GM12878 (cell line): ENCODE measurements at regions not wholly inside any gene's neighbourhood (a gene's known extent, or its start where the extent isn't known, plus 50 kb on each side); places are given as distances from the start of the nearest gene placed in this dataset.
"Not testable (repeated sequence)": the region's sequence is repeated elsewhere in the genome, so short reads cannot be mapped to it uniquely, and the experiment has no call there.

Experiments used
- ATAC-seq: fragments of 200-7000 bp; cut with Tn5 transposase; 3 replicates; pipeline ENCODE4 v1.9.1; 2020; ENCODE audit warnings: mild to moderate bottlenecking, moderate library complexity
- BruUV-seq: library from RNA; stranded (reverse); fragments of 400-500 nt; replicated peaks from 2 replicates; lab custom pipeline; 2021; lab: Mats Ljungman, UMichigan
- CTCF ChIA-PET: fragments of 300-600 bp; sonication (Branson Sonifier 250); formaldehyde crosslinking; extraction: SDS; loops from one replicate; lab custom pipeline; 2021; ENCODE audit warnings: inconsistent platforms; lab: Yijun Ruan, JAX
- POLR2A ChIA-PET: fragments of 350-600 bp; formaldehyde crosslinking; extraction: SDS; loops from one replicate; lab custom pipeline; 2021; ENCODE audit warnings: inconsistent platforms; lab: Charles Lee
- RAD21 ChIA-PET: fragments of 300-600 bp; sonication (Branson Sonifier 250); formaldehyde crosslinking; loops from one replicate; lab custom pipeline; 2023; ENCODE audit warnings: antibody characterized with exemption; ENCODE audit not compliant: unreplicated experiment; lab: Charles Lee
- SMC1A ChIA-PET: fragments of 300-600 bp; sonication (Branson Sonifier 250); formaldehyde crosslinking; loops from one replicate; lab custom pipeline; 2023; ENCODE audit not compliant: unreplicated experiment, uncharacterized antibody; lab: Charles Lee
- DNase-seq: peaks from one replicate; pipeline ENCODE4 v3.0.0-alpha.2; 2011; ENCODE audit warnings: low read depth, low spot score
- FAIRE-seq: peaks from 3 replicates; lab custom pipeline; 2011; peaks lifted over from hg19 to GRCh38; lab: Jason Lieb, UNC
- H2AFZ ChIP-seq: 2 replicates; pipeline ENCODE4 v1.6.0; 2011; ENCODE audit warnings: low read depth, low read length, control low read depth; ENCODE audit not compliant: control insufficient read depth
- H3K27ac ChIP-seq: 2 replicates; pipeline ENCODE4 v1.5.1; 2011; ENCODE audit warnings: control low read depth; ENCODE audit not compliant: control insufficient read depth, insufficient read depth
- H3K27me3 ChIP-seq, 2 experiments: replicated peaks in 1 of 2; 2 replicates each; pipeline versions ENCODE4 v1.6.0 to v1.6.1; 2011; ENCODE audit warnings: low read length in 1 of 2; ENCODE audit not compliant: control insufficient read depth in 2 of 2, insufficient read depth in 2 of 2
- H3K36me3 ChIP-seq, 2 experiments: 2 replicates each; pipeline ENCODE4 v1.5.1; 2011; ENCODE audit warnings: low read length in 1 of 2; ENCODE audit not compliant: control insufficient read depth in 2 of 2, insufficient read depth in 2 of 2
- H3K4me1 ChIP-seq: 2 replicates; pipeline ENCODE4 v1.6.1; 2011; ENCODE audit warnings: mild to moderate bottlenecking, low read length, moderate library complexity, mixed read lengths; ENCODE audit not compliant: control insufficient read depth, insufficient read depth
- H3K4me2 ChIP-seq: 2 replicates; pipeline ENCODE4 v1.6.0; 2011; ENCODE audit warnings: control low read depth; ENCODE audit not compliant: control insufficient read depth, insufficient read depth
- H3K4me3 ChIP-seq: fragments of 200-600 bp; sonication (generic); 2 replicates; pipeline ENCODE4 v1.5.1; 2016
- H3K79me2 ChIP-seq: 2 replicates; pipeline ENCODE4 v1.6.0; 2011; ENCODE audit warnings: low read length; ENCODE audit not compliant: control insufficient read depth, insufficient read depth
- H3K9ac ChIP-seq: 2 replicates; pipeline ENCODE4 v1.8.0; 2011; ENCODE audit warnings: low read length, control low read depth, mixed read lengths; ENCODE audit not compliant: control insufficient read depth, insufficient read depth
- H3K9me3 ChIP-seq: replicated peaks from 3 replicates; pipeline ENCODE4 v1.5.1; 2011; ENCODE audit warnings: mild to moderate bottlenecking, low read length; ENCODE audit not compliant: control insufficient read depth, insufficient read depth
- H4K20me1 ChIP-seq: 2 replicates; pipeline ENCODE4 v1.6.0; 2011; ENCODE audit not compliant: control insufficient read depth, insufficient read depth
- WGBS: methylation state at CpG from one replicate; pipeline ENCODE4 v1.1.6; 2016; ENCODE audit warnings: low lambda C conversion rate; ENCODE audit not compliant: insufficient replicate concordance, insufficient coverage; ENCODE audit errors: missing lambda C conversion rate; 5-methylcytosine and 5-hydroxymethylcytosine counted together
- in situ Hi-C: fragments of 300-500 bp; cut with MboI; formaldehyde crosslinking; loops from 9 replicates; pipeline ENCODE4 v1.14.3; 2018; ENCODE audit warnings: mixed read lengths
- intact Hi-C: fragments of 100-400 bp; cut with micrococcal nuclease; formaldehyde crosslinking; loops from one replicate; pipeline ENCODE4 v1.14.2; 2022; ENCODE audit not compliant: unreplicated experiment

DNA sequence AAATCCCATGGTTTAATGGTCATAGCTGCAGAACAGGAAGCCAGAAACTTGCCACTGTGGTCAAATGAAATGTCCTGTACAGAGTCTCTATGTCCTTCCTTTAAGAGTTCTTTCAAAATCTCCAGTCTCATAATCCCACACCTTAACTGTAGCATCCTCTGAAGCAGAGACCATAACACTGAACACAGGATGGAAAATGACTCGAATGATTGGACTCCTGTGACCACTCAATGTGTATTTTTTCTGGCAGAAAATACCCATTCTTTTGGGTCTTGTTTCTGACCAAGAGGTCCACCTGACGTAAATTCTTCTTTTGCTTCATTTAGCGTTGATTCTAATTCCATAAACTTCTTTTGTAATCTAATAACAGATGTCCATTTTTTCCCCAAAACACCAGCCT lies 181.4 kb upstream of the PLGLB2 start:
- SMC1A ChIA-PET, RAD21 ChIA-PET, POLR2A ChIA-PET, H3K4me3 ChIP-seq, H3K27me3 ChIP-seq, BruUV-seq, H3K9ac ChIP-seq, H3K79me2 ChIP-seq, ATAC-seq, H3K9me3 ChIP-seq, H4K20me1 ChIP-seq, H3K36me3 ChIP-seq, CTCF ChIA-PET, H3K4me2 ChIP-seq, DNase-seq, H3K27ac ChIP-seq, FAIRE-seq, H3K4me1 ChIP-seq, in situ Hi-C loops, H2AFZ ChIP-seq, intact Hi-C loops: not testable (repeated sequence)
- 58% methylated on average over 3 of the region's 3 CpGs for WGBS

DNA sequence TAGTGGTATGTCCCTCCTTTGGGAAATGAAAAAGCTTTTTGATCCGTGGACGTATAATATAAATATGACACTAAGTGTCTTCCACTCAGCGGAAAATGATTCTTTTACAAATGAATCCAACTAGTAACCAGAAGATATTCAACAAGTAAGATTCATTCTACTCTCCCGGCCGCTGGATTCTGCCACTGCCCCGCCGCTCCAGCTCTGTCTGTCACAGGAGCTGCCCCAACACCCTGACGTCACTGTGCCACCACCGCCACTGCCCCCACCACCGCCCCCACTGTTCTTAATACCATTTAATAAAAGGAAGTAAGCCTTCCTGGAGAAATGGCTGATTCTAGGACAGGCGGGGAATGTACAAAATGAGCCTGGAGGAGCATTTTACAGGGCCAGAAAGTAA lies 180.8 kb upstream of the PLGLB2 start:
- FAIRE-seq, in situ Hi-C loops, CTCF ChIA-PET, SMC1A ChIA-PET, DNase-seq, H3K27ac ChIP-seq, H4K20me1 ChIP-seq, POLR2A ChIA-PET, BruUV-seq, intact Hi-C loops, H3K9ac ChIP-seq, H3K4me2 ChIP-seq, H3K27me3 ChIP-seq, RAD21 ChIA-PET, H2AFZ ChIP-seq, H3K9me3 ChIP-seq, H3K36me3 ChIP-seq, H3K4me3 ChIP-seq, H3K4me1 ChIP-seq, ATAC-seq, H3K79me2 ChIP-seq: not testable (repeated sequence)
- WGBS, result 93% methylated on average over 9 of the region's 11 CpGs

DNA sequence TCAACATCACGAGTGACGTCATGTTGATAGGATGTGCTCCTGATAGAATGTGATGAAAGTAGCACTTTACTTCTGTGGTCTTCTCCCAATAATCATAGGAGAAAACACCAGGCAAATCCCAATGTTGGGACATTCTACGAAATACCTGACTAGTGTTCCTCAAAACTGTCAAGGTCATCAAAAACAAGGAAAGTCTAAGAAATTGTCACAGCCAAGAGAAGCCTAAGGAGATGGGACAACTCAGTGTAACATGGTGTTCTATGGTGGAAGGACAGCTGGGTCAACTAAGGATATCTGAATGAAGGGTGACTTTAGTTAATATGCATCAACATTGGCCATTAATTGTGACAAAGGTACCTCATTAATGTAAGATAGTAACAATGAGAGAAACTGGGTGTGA lies 180.0 kb upstream of the PLGLB2 start:
- ATAC-seq, H3K27ac ChIP-seq, H3K79me2 ChIP-seq, H3K4me2 ChIP-seq, FAIRE-seq, H3K4me1 ChIP-seq, H3K36me3 ChIP-seq, BruUV-seq, H3K9me3 ChIP-seq, RAD21 ChIA-PET, SMC1A ChIA-PET, H4K20me1 ChIP-seq, H3K9ac ChIP-seq, H3K4me3 ChIP-seq, in situ Hi-C loops, H2AFZ ChIP-seq, DNase-seq, intact Hi-C loops, H3K27me3 ChIP-seq, POLR2A ChIA-PET, CTCF ChIA-PET: not testable (repeated sequence)
- WGBS, result 39% methylated on average over 2 of the region's 3 CpGs

GRCh38 chr2:87568554-87569278 lies 179.2 kb upstream of the PLGLB2 start:
- CTCF ChIA-PET, BruUV-seq, FAIRE-seq, intact Hi-C loops, H4K20me1 ChIP-seq, H3K4me3 ChIP-seq, H3K79me2 ChIP-seq, H3K27ac ChIP-seq, POLR2A ChIA-PET, H3K9ac ChIP-seq, SMC1A ChIA-PET, DNase-seq, RAD21 ChIA-PET, H3K4me2 ChIP-seq, H3K4me1 ChIP-seq, H3K36me3 ChIP-seq, H2AFZ ChIP-seq, in situ Hi-C loops, H3K27me3 ChIP-seq, H3K9me3 ChIP-seq, ATAC-seq: not testable (repeated sequence)
- WGBS, result 86% methylated on average over 8 of the region's 10 CpGs
